ENCODE measurements at regions not wholly inside any gene's neighbourhood (a gene's known extent, or its start where the extent isn't known, plus 50 kb on each side); places are given as distances from the start of the nearest gene placed in this dataset.

DNA sequence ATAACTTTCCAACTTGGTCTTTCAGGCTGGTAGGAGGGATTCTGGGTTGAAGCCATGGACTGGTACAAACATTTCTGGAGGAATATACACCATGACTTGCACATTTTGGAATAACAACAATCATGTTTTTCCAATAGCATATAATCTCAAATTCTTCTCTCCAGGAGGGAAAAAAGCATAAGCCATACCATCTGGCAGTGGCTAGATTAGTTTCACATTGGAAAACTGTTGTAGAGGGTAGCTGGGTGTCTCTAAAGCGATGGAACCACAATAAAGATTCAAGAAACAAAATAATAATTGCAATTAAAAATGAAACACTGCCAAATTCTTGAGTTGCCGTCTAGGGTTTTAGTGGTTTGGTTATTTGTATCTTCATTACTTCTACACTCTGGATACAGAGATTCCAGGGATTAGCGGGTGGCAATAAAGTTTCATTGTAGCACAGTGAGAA is 278.5 kb upstream of the RASGRP1 start:
- Histone ChIP-seq H3K4me3 (ENCODE audit: low read depth, low read length) (no peak overlapping the region), H3K27ac (ENCODE audit: low read depth, low read length) (peak overlapping the region; percentile 25), H3K27me3 (ENCODE audit: control insufficient read depth, insufficient read depth, low read length) (no peaks in the 10 kb centered on the region), H3K9me3 (ENCODE audit: control insufficient read depth, insufficient read depth, low read length) (peaks cover 5% of the 10 kb centered on the region; the same call in 1 of the 2 replicates)
- POLR2A ChIA-PET, result interaction anchor here (1.1 kb wide), 1 partner anchor 53 kb away, joined by 3 read pairs; no protein-coding TSS in a partner anchor
- TF ChIP-seq, protein P1, sequence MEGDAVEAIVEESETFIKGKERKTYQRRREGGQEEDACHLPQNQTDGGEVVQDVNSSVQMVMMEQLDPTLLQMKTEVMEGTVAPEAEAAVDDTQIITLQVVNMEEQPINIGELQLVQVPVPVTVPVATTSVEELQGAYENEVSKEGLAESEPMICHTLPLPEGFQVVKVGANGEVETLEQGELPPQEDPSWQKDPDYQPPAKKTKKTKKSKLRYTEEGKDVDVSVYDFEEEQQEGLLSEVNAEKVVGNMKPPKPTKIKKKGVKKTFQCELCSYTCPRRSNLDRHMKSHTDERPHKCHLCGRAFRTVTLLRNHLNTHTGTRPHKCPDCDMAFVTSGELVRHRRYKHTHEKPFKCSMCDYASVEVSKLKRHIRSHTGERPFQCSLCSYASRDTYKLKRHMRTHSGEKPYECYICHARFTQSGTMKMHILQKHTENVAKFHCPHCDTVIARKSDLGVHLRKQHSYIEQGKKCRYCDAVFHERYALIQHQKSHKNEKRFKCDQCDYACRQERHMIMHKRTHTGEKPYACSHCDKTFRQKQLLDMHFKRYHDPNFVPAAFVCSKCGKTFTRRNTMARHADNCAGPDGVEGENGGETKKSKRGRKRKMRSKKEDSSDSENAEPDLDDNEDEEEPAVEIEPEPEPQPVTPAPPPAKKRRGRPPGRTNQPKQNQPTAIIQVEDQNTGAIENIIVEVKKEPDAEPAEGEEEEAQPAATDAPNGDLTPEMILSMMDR (IDR thresholded peaks at IDR 0.05; ENCODE audit: low read depth, low read length), result no peak
- DNase-seq (ENCODE audit: low read depth, low spot score), result no peak
- CTCF ChIA-PET, result interaction anchor here (0.7 to 1.8 kb wide), 5 partner anchors 26 to 311 kb away, joined by 3 to 5 read pairs (median 4); no protein-coding TSS in a partner anchor

DNA sequence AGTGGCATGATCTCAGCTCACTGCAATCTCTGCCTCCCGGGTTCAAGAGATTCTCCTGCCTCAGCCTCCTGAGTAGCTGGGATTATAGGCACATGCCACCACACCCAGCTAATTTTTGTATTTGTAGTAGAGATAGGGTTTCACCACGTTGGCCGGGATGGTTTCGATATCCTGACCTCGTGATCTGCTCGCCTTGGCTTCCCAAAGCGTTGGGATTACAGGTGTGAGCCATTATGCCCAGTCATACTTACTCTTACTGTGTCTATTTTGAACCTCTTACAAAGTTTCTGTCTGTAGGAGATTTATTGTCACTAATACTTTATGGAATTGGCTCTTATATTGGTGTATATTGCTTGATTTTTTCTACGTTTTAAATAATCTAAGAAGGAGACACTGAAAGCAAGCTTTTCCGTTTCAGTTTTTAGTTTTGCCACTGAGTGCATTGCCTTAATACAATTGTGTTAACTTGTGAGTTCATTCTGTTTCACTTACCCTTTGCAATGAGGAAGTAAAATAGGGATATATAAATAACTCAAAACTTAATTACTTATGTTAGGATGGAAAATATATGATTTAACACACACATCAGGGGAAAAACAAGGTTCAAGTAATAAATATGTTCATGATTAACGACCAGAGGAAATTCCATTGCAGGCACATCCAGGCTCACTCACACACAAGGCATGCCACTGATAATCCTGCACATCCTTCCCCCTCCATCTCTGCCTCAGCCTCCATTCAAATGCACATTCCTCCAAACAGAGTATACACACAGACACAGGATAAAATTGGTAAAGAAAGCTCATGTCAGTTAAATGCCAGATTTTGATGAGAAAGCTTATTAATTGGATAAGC is 279.3 kb upstream of the RASGRP1 start:
- TF ChIP-seq, protein P1 (IDR thresholded peaks at IDR 0.05; ENCODE audit: low read depth, low read length), result no peak
- Histone ChIP-seq H3K27ac (ENCODE audit: low read depth, low read length) (peak overlapping the region; percentile 62), H3K9me3 (ENCODE audit: control insufficient read depth, insufficient read depth, low read length) (peaks cover 5% of the 10 kb centered on the region; the same call in 1 of the 2 replicates), H3K4me3 (ENCODE audit: low read depth, low read length) (no peak overlapping the region), H3K27me3 (ENCODE audit: control insufficient read depth, insufficient read depth, low read length) (no peaks in the 10 kb centered on the region)
- CTCF ChIA-PET, result interaction anchor here (1.0 to 1.8 kb wide), 3 partner anchors 10 to 144 kb away, joined by 5 read pairs; no protein-coding TSS in a partner anchor
- POLR2A ChIA-PET, result interaction anchor here (1.1 kb wide), 1 partner anchor 52 kb away, joined by 3 read pairs; no protein-coding TSS in a partner anchor
- peak; percentile 41 for DNase-seq (ENCODE audit: low read depth, low spot score)

DNA sequence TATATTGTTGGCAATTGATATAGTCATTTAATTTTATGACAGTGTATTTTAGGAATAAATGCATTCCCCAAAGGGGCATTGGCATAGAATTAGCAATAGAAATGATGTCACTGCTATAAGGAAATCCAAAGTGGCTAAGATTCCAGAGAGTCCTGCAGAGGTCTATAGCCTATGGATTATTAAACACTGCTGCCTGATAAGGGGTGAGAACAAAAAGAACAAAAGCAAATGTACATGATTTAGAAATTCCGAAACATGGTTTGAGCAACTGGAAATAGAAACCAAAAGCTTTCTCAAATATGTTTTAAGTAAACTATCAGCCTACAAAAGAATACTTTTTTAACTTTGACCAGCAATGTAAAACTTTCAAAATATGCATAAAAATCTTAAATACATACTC is 280.1 kb upstream of the RASGRP1 start:
- Histone ChIP-seq H3K27ac (ENCODE audit: low read depth, low read length) (peak overlapping the region; percentile 79), H3K27me3 (ENCODE audit: control insufficient read depth, insufficient read depth, low read length) (no peaks in the 10 kb centered on the region), H3K4me3 (ENCODE audit: low read depth, low read length) (no peak overlapping the region), H3K9me3 (ENCODE audit: control insufficient read depth, insufficient read depth, low read length) (peaks cover 5% of the 10 kb centered on the region; the same call in 1 of the 2 replicates)
- no peak for DNase-seq (ENCODE audit: low read depth, low spot score)
- TF ChIP-seq, protein P1 (IDR thresholded peaks at IDR 0.05; ENCODE audit: low read depth, low read length), result no peak
- ChIA-PET CTCF (interaction anchor here (1.0 kb wide), 1 partner anchor 9 kb away, joined by 5 read pairs; no protein-coding TSS in a partner anchor), POLR2A (interaction anchor here (1.1 kb wide), 1 partner anchor 51 kb away, joined by 3 read pairs; no protein-coding TSS in a partner anchor)

DNA sequence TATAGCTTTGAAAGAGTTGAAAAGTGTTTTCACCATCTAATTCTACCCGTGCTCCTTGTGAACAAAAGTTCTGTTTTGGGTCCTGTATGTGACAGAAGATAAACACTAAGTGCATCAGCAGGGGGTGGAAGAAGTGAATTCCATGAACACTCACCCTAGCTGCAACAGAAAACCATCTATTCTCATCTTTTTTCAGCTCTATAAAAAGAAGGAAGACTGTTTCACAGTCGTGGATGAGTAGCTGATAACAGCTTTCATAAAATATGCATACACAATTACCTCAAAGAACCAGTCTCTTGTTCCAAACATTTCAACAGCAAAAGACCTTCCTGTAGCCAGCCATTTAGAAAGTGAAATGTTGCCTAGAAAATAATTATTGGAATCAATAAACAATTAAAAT is 281.7 kb upstream of the RASGRP1 start:
- TF ChIP-seq, protein P1 (IDR thresholded peaks at IDR 0.05; ENCODE audit: low read depth, low read length), result no peak
- CTCF ChIA-PET, result interaction anchor here (1.6 kb wide), 1 partner anchor 30 kb away, joined by 4 read pairs; no protein-coding TSS in a partner anchor
- POLR2A ChIA-PET, result no interaction called here

DNA sequence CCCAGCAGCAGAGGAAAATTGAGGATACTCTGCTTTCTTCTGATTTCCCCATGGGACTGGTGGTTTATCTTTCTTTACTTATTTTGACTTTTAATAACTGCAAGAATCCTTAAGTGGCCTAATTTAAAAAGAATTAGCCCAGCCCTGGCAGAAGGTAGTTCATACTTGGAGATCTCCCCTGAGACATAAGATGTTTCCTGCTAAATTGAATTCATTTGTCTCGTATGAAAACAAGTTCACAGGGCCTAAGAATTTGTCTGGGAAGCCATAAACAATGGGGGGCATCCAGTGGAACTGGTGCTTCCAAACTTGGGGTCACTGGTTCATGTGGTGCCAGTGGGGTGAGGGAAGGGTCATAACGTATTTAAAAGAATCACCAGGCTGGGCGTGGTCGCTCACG is 283.1 kb upstream of the RASGRP1 start:
- Histone ChIP-seq H3K27ac (ENCODE audit: low read depth, low read length) (no peak overlapping the region), H3K4me3 (ENCODE audit: low read depth, low read length) (no peak overlapping the region), H3K27me3 (ENCODE audit: control insufficient read depth, insufficient read depth, low read length) (no peaks in the 10 kb centered on the region), H3K9me3 (ENCODE audit: control insufficient read depth, insufficient read depth, low read length) (no peaks in the 10 kb centered on the region)
- no peak for DNase-seq (ENCODE audit: low read depth, low spot score)
- ChIA-PET CTCF (no interaction called here), POLR2A (no interaction called here)
- TF ChIP-seq, protein P1 (IDR thresholded peaks at IDR 0.05; ENCODE audit: low read depth, low read length), result no peak

More for the DNA sequence above, 281.7 kb upstream of the RASGRP1 start:
- H3K27me3 ChIP-seq (ENCODE audit: control insufficient read depth, insufficient read depth, low read length), result no peaks in the 10 kb centered on the region
- no peak for DNase-seq (ENCODE audit: low read depth, low spot score)
- no peak overlapping the region for H3K27ac ChIP-seq (ENCODE audit: low read depth, low read length)
- H3K4me3 ChIP-seq (ENCODE audit: low read depth, low read length), result no peak overlapping the region
- no peaks in the 10 kb centered on the region for H3K9me3 ChIP-seq (ENCODE audit: control insufficient read depth, insufficient read depth, low read length)
